SK-N-MC (cell line): ENCODE measurements at regions not wholly inside any gene's neighbourhood (a gene's known extent, or its start where the extent isn't known, plus 50 kb on each side); places are given as distances from the start of the nearest gene placed in this dataset.

Source experiments
- EZH2 ChIP-seq: fragments of 200-600 bp; sonication (generic); IDR thresholded peaks from one replicate; pipeline ENCODE4 v1.6.1; 2017; ENCODE audit warnings: antibody characterized with exemption
- POLR2AphosphoS5 ChIP-seq: IDR thresholded peaks from 2 replicates; pipeline ENCODE4 v1.6.1; 2012; ENCODE audit warnings: mild to moderate bottlenecking, low read depth, low read length, borderline replicate concordance

DNA sequence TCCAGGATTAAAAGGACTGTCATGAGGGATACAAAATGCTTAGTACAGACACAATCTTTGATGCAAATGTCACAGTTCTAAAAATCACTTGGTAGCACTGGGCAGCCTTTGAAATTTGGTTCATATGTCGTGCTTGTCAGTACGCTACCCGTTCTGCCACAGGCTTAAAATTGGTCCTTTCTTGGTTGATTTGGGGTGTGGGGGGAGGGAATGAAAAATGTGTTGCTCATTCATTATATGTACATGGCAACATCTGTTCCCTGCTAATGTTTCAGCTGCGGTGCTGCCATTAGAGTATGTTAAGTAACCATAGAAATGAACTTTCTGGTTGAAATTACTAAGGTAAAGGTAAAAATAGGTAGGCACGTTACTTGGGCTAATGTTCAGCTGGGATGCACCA lies 155.4 kb upstream of the ARHGAP5 start:
- TF ChIP-seq POLR2AphosphoS5 (no peak), EZH2 (no peak)
